Trophoblast cell (in vitro differentiated cells and primary cell): ENCODE measurements at regions not wholly inside any gene's neighbourhood (a gene's known extent, or its start where the extent isn't known, plus 50 kb on each side); places are given as distances from the start of the nearest gene placed in this dataset.

Source experiments
- DNase-seq, 2 donors: peaks; one replicate each; pipeline ENCODE4 v3.0.0-alpha.2; 2016
- H2AFZ ChIP-seq: 2 replicates; pipeline ENCODE4 v1.6.1; 2013; ENCODE audit warnings: low read length, moderate library complexity, mild to moderate bottlenecking; ENCODE audit not compliant: insufficient read depth, poor library complexity
- H2AK5ac ChIP-seq: 2 replicates; pipeline ENCODE4 v1.6.1; 2013; ENCODE audit warnings: mild to moderate bottlenecking, low read length
- H2BK120ac ChIP-seq: 2 replicates; pipeline ENCODE4 v1.6.1; 2013; ENCODE audit warnings: low read length, mild to moderate bottlenecking, moderate library complexity; ENCODE audit not compliant: insufficient read depth, poor library complexity
- H2BK12ac ChIP-seq: 2 replicates; pipeline ENCODE4 v1.6.1; 2013; ENCODE audit warnings: mild to moderate bottlenecking, low read length, moderate library complexity
- H2BK5ac ChIP-seq: 2 replicates; pipeline ENCODE4 v1.6.1; 2013; ENCODE audit warnings: low read length, low read depth, moderate library complexity, mild to moderate bottlenecking; ENCODE audit not compliant: poor library complexity
- H3K14ac ChIP-seq: 2 replicates; pipeline ENCODE4 v1.6.1; 2013; ENCODE audit warnings: mild to moderate bottlenecking, low read length
- H3K18ac ChIP-seq: 2 replicates; pipeline ENCODE4 v1.6.1; 2013; ENCODE audit warnings: mild to moderate bottlenecking, low read length
- H3K23ac ChIP-seq: 2 replicates; pipeline ENCODE4 v1.6.1; 2013; ENCODE audit warnings: low read length
- H3K27ac ChIP-seq: 2 replicates; pipeline ENCODE4 v1.5.1; 2013; ENCODE audit warnings: low read depth, mild to moderate bottlenecking, inconsistent platforms, low read length, moderate library complexity
- H3K27me3 ChIP-seq: 2 replicates; pipeline ENCODE4 v1.6.1; 2013; ENCODE audit warnings: inconsistent platforms, mild to moderate bottlenecking, low read length, moderate library complexity; ENCODE audit not compliant: insufficient read depth
- H3K36me3 ChIP-seq, 2 experiments: 1 replicate in 1 of 2; 2 replicates in 1 of 2; pipeline ENCODE4 v1.6.1; 2013; ENCODE audit warnings: low read length in 2 of 2, mild to moderate bottlenecking in 2 of 2, moderate library complexity in 1 of 2; ENCODE audit not compliant: insufficient read depth in 2 of 2, control insufficient read depth in 1 of 2
- H3K4ac ChIP-seq: 2 replicates; pipeline ENCODE4 v1.6.1; 2013; ENCODE audit warnings: low read depth, mild to moderate bottlenecking, low read length, moderate library complexity
- H3K4me1 ChIP-seq, 2 experiments: 1 replicate in 1 of 2; 2 replicates in 1 of 2; pipeline ENCODE4 v1.6.1; 2013; ENCODE audit warnings: low read length in 2 of 2, mild to moderate bottlenecking in 2 of 2, moderate library complexity in 1 of 2; ENCODE audit not compliant: insufficient read depth in 2 of 2, control insufficient read depth in 1 of 2
- H3K4me2 ChIP-seq: 2 replicates; pipeline ENCODE4 v1.6.1; 2013; ENCODE audit warnings: inconsistent platforms, mild to moderate bottlenecking, low read length, moderate library complexity
- H3K4me3 ChIP-seq: 2 replicates; pipeline ENCODE4 v1.5.1; 2013; ENCODE audit warnings: mild to moderate bottlenecking, low read depth, low read length, inconsistent platforms
- H3K79me1 ChIP-seq: one replicate; pipeline ENCODE4 v1.6.1; 2013; ENCODE audit warnings: low read length
- H3K79me2 ChIP-seq: 2 replicates; pipeline ENCODE4 v1.6.1; 2013; ENCODE audit warnings: low read length, mild to moderate bottlenecking; ENCODE audit not compliant: control insufficient read depth, insufficient read depth, poor library complexity
- H3K9ac ChIP-seq: 2 replicates; pipeline ENCODE4 v1.6.1; 2013; ENCODE audit warnings: mild to moderate bottlenecking, low read length
- H3K9me3 ChIP-seq: 2 replicates; pipeline ENCODE4 v1.6.1; 2013; ENCODE audit warnings: low read depth, mild to moderate bottlenecking, control low read depth, inconsistent platforms, low read length; ENCODE audit not compliant: insufficient read depth
- H4K12ac ChIP-seq: 2 replicates; pipeline ENCODE4 v1.6.1; 2013; ENCODE audit warnings: low read depth, mild to moderate bottlenecking, low read length, moderate library complexity
- H4K8ac ChIP-seq: 2 replicates; pipeline ENCODE4 v1.6.1; 2013; ENCODE audit warnings: low read depth, mild to moderate bottlenecking, low read length, moderate library complexity
- H4K91ac ChIP-seq: one replicate; pipeline ENCODE4 v1.6.1; 2013; ENCODE audit warnings: low read depth, mild to moderate bottlenecking, low read length, moderate library complexity
- WGBS: extraction: QIAGEN DNeasy Blood & Tissue Kit; methylation state at CpG from one replicate; pipeline ENCODE4 v1.1.7; 2013; ENCODE audit warnings: missing lambda C conversion rate; ENCODE audit not compliant: insufficient read length, insufficient coverage; ENCODE audit errors: extremely low coverage; 5-methylcytosine and 5-hydroxymethylcytosine counted together

DNA sequence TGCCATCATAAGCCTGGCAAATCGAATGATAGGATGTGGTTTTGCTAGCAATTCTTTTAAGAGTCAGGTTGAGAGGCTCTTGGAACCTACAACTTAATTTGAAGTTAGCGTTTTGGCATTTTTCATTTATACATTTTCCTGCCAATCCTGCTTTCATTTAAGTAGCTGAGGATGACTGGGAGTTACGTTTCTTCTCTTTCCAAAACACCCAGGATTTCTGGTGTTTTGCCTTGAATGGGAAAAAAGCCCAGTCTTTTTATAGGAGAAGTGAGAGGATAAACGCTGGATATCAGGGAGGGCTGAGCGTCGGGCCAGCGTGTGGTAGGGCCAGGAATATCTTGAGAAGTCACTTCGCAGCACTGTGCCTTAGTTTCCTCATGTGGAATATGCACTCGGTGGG is 174.2 kb upstream of the HAND2 start:
- Histone ChIP-seq H3K9me3 (peaks cover 4% of the 10 kb centered on the region), H3K27ac (no peak overlapping the region), H2BK12ac (no peak overlapping the region), H2BK5ac (no peak overlapping the region), H2AK5ac (no peak overlapping the region), H3K9ac (no peak overlapping the region), H3K79me1 (no peaks in the 10 kb centered on the region), H3K27me3 (no peaks in the 10 kb centered on the region), H3K4ac (no peak overlapping the region), H3K4me1 (no peaks in the 10 kb centered on the region), H3K14ac (no peak overlapping the region), H4K8ac (no peak overlapping the region), H2BK120ac (no peak overlapping the region), H4K12ac (no peak overlapping the region), H3K36me3 (peaks cover 0 to 1% of the 10 kb centered on the region in 2 experiments), H2AFZ (no peak overlapping the region), H4K91ac (no peak overlapping the region), H3K79me2 (no peaks in the 10 kb centered on the region), H3K4me3 (no peak overlapping the region), H3K18ac (no peak overlapping the region), H3K4me2 (no peak overlapping the region), H3K23ac (no peak overlapping the region)
- no peak for DNase-seq
- no CpG with 5 or more reads among the region's 9 CpGs for WGBS

DNA sequence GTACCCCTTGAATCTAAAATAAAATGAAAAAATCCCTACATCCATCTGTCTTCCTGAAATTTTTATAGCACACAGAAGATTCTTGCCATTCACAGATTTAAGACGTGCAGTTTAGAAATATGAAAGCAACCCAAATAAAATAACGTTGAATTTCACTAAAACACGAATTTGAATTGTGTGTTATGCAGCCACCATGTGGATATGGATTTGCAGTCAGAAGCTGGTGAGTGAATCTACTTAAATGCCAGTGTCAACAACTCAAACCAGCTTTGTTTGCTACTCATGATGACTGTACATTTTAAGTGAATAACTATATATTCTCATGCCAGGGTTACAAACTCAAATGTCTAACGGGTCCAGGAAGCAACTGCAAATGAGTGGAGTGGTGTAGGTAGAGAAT is 173.0 kb upstream of the HAND2 start:
- H4K91ac ChIP-seq: no peak overlapping the region
- no peaks in the 10 kb centered on the region for H3K27me3 ChIP-seq
- no peak overlapping the region for H3K23ac ChIP-seq
- H3K14ac ChIP-seq: no peak overlapping the region
- no peak overlapping the region for H2BK5ac ChIP-seq
- H3K18ac ChIP-seq: no peak overlapping the region
- WGBS: no CpG with 5 or more reads among the region's 4 CpGs
- H4K12ac ChIP-seq: no peak overlapping the region
- H2BK120ac ChIP-seq: no peak overlapping the region
- H2AFZ ChIP-seq: no peak overlapping the region
- H4K8ac ChIP-seq: no peak overlapping the region
- H3K4me2 ChIP-seq: no peak overlapping the region
- DNase-seq: no peak
- no peak overlapping the region for H3K9ac ChIP-seq
- H3K4me1 ChIP-seq: no peaks in the 10 kb centered on the region
- no peaks in the 10 kb centered on the region for H3K79me2 ChIP-seq
- H2AK5ac ChIP-seq: no peak overlapping the region
- H3K4ac ChIP-seq: no peak overlapping the region
- peaks cover 4% of the 10 kb centered on the region for H3K9me3 ChIP-seq
- H3K79me1 ChIP-seq: no peaks in the 10 kb centered on the region
- peaks cover 0 to 1% of the 10 kb centered on the region in 2 experiments for H3K36me3 ChIP-seq
- no peak overlapping the region for H3K4me3 ChIP-seq
- no peak overlapping the region for H3K27ac ChIP-seq
- no peak overlapping the region for H2BK12ac ChIP-seq

DNA sequence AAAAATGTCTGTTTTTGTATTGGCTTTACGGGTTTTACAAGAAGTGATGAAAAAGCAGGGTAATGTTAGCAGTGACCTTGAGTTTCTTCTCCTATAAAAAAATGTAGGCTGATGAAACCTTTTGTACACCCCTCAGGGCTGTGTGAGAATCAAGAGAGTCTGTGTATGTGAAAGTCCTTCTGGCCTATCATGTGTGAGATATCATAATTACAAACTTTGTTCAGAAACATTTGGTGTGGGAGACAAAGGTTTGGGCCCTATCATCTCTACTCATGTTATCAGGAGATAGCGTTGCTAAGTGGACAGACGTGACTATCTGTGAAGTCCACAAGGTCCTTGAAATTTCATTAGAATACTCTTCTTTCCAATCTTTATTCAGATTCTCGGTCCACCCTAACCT is 170.6 kb upstream of the HAND2 start:
- Histone ChIP-seq H3K4me3 (no peak overlapping the region), H3K4me1 (no peaks in the 10 kb centered on the region), H3K4ac (no peak overlapping the region), H4K12ac (no peak overlapping the region), H2AK5ac (no peak overlapping the region), H3K79me2 (no peaks in the 10 kb centered on the region), H4K91ac (no peak overlapping the region), H3K18ac (no peak overlapping the region), H2BK12ac (no peak overlapping the region), H2AFZ (no peak overlapping the region), H3K27me3 (no peaks in the 10 kb centered on the region), H4K8ac (no peak overlapping the region), H3K14ac (no peak overlapping the region), H3K36me3 (no peaks in the 10 kb centered on the region), H2BK5ac (no peak overlapping the region), H3K23ac (no peak overlapping the region), H3K79me1 (no peaks in the 10 kb centered on the region), H2BK120ac (no peak overlapping the region), H3K27ac (no peak overlapping the region), H3K9me3 (peaks cover 4% of the 10 kb centered on the region), H3K9ac (no peak overlapping the region), H3K4me2 (no peak overlapping the region)
- no peak for DNase-seq
- WGBS: no CpG with 5 or more reads among the region's 4 CpGs

GRCh38 chr4:173699841-173700475 is 169.9 kb upstream of the HAND2 start:
- peaks cover 2% of the 10 kb centered on the region for H3K9me3 ChIP-seq
- no peaks in the 10 kb centered on the region for H3K4me1 ChIP-seq
- no peak overlapping the region for H2BK5ac ChIP-seq
- H2BK120ac ChIP-seq: no peak overlapping the region
- H2BK12ac ChIP-seq: no peak overlapping the region
- no peak overlapping the region for H2AK5ac ChIP-seq
- H3K36me3 ChIP-seq: no peaks in the 10 kb centered on the region
- H4K12ac ChIP-seq: no peak overlapping the region
- H3K14ac ChIP-seq: no peak overlapping the region
- H3K79me2 ChIP-seq: no peaks in the 10 kb centered on the region
- H2AFZ ChIP-seq: no peak overlapping the region
- H4K8ac ChIP-seq: no peak overlapping the region
- H3K18ac ChIP-seq: no peak overlapping the region
- no peak overlapping the region for H3K23ac ChIP-seq
- no peak for DNase-seq
- no peak overlapping the region for H3K27ac ChIP-seq
- no peaks in the 10 kb centered on the region for H3K27me3 ChIP-seq
- no peak overlapping the region for H4K91ac ChIP-seq
- no peak overlapping the region for H3K4me3 ChIP-seq
- no peak overlapping the region for H3K9ac ChIP-seq
- no peaks in the 10 kb centered on the region for H3K79me1 ChIP-seq
- H3K4me2 ChIP-seq: no peak overlapping the region
- no CpG with 5 or more reads among the region's 2 CpGs for WGBS
- no peak overlapping the region for H3K4ac ChIP-seq
